RWPE2 (cell line): ENCODE measurements at regions not wholly inside any gene's neighbourhood (a gene's known extent, or its start where the extent isn't known, plus 50 kb on each side); places are given as distances from the start of the nearest gene placed in this dataset.

Experiments
- ATAC-seq: fragments of 200-7000 bp; cut with Tn5 transposase; 3 replicates; pipeline ENCODE4 v1.9.1; 2021; ENCODE audit warnings: low read depth
- DNase-seq: peaks from one replicate; pipeline ENCODE4 v3.0.0-alpha.2; 2020; ENCODE audit warnings: low spot score
- H3K27ac ChIP-seq: fragments of 450-650 bp; 2 replicates; pipeline ENCODE4 v1.5.1; 2017; ENCODE audit warnings: mild to moderate bottlenecking; ENCODE audit not compliant: poor library complexity, severe bottlenecking
- H3K27me3 ChIP-seq: fragments of 250-450 bp; sonication (Bioruptor Pico); 2 replicates; pipeline ENCODE4 v1.5.1; 2021; ENCODE audit warnings: mild to moderate bottlenecking, moderate library complexity; ENCODE audit not compliant: insufficient read depth, poor library complexity, severe bottlenecking
- H3K36me3 ChIP-seq: fragments of 250-450 bp; sonication (Bioruptor Pico); 2 replicates; pipeline ENCODE4 v1.5.1; 2020; ENCODE audit warnings: low read depth, mild to moderate bottlenecking, moderate library complexity
- H3K4me1 ChIP-seq: fragments of 250-450 bp; sonication (Bioruptor Pico); 2 replicates; pipeline ENCODE4 v1.5.1; 2021; ENCODE audit warnings: mild to moderate bottlenecking, moderate library complexity; ENCODE audit not compliant: insufficient read depth, poor library complexity, severe bottlenecking
- H3K4me3 ChIP-seq: fragments of 250-450 bp; sonication (Bioruptor Pico); 2 replicates; pipeline ENCODE4 v1.5.1; 2021; ENCODE audit warnings: mild to moderate bottlenecking, moderate library complexity; ENCODE audit not compliant: severe bottlenecking
- H3K9me3 ChIP-seq: fragments of 250-450 bp; sonication (Bioruptor Pico); 2 replicates; pipeline ENCODE4 v1.5.1; 2021; ENCODE audit warnings: mild to moderate bottlenecking, moderate library complexity; ENCODE audit not compliant: severe bottlenecking
- TF ChIP-seq, protein P1 (sequence below): fragments of 450-650 bp; IDR thresholded peaks from one replicate; pipeline ENCODE4 v1.5.1; 2017; ENCODE audit warnings: mild to moderate bottlenecking, moderate library complexity; ENCODE audit not compliant: poor library complexity, severe bottlenecking

GRCh38 chr5:107291866-107292265 lies 378.9 kb downstream of the EFNA5 start:
- ATAC-seq (no peak), DNase-seq (no peak)
- H3K27me3 ChIP-seq, result no peaks in the 10 kb centered on the region
- H3K4me1 ChIP-seq, result no peaks in the 10 kb centered on the region
- TF ChIP-seq, protein P1, sequence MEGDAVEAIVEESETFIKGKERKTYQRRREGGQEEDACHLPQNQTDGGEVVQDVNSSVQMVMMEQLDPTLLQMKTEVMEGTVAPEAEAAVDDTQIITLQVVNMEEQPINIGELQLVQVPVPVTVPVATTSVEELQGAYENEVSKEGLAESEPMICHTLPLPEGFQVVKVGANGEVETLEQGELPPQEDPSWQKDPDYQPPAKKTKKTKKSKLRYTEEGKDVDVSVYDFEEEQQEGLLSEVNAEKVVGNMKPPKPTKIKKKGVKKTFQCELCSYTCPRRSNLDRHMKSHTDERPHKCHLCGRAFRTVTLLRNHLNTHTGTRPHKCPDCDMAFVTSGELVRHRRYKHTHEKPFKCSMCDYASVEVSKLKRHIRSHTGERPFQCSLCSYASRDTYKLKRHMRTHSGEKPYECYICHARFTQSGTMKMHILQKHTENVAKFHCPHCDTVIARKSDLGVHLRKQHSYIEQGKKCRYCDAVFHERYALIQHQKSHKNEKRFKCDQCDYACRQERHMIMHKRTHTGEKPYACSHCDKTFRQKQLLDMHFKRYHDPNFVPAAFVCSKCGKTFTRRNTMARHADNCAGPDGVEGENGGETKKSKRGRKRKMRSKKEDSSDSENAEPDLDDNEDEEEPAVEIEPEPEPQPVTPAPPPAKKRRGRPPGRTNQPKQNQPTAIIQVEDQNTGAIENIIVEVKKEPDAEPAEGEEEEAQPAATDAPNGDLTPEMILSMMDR, result no peak
- no peak overlapping the region for H3K27ac ChIP-seq
- H3K36me3 ChIP-seq, result no peaks in the 10 kb centered on the region
- no peak overlapping the region for H3K4me3 ChIP-seq
- no peaks in the 10 kb centered on the region for H3K9me3 ChIP-seq

DNA sequence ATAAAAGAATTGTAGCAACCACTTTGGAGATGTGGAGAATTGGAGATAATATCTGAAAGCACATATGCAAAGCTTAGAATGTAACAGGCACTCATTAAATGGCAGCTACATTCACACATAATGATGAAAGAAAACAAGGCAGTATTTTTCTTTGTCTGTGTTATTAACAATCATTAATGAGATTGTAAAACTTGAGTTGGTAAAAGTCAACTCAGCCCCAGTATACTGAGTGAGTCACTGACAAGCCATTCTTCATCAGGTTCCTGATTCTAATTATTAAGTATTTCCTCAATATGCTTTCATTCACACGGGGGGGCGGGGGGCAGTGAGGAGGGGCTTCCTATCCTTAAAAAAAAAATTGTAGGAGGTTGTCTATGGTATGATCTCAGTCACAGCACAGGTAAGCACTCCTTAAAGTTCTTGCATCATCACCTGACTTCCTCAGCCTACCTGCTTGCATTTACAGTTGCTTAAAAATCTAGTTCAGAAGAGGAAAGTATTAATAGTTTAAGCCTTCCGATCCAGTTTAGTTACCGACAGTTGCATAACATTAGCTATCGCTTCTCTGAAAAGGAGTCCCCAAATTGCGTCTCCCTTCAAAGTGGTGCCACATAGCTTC lies 379.8 kb downstream of the EFNA5 start:
- H3K36me3 ChIP-seq, result no peaks in the 10 kb centered on the region
- TF ChIP-seq, protein P1, result no peak
- no peaks in the 10 kb centered on the region for H3K4me1 ChIP-seq
- H3K4me3 ChIP-seq, result no peak overlapping the region
- H3K27ac ChIP-seq, result no peak overlapping the region
- ATAC-seq, result no peak
- no peak for DNase-seq
- no peaks in the 10 kb centered on the region for H3K9me3 ChIP-seq
- H3K27me3 ChIP-seq, result no peaks in the 10 kb centered on the region

- TF ChIP-seq, protein P1, result no peak
- DNase-seq, result no peak
- no peaks in the 10 kb centered on the region for H3K27me3 ChIP-seq
- H3K9me3 ChIP-seq, result no peaks in the 10 kb centered on the region
- ATAC-seq, result no peak
- no peak overlapping the region for H3K4me3 ChIP-seq
- H3K36me3 ChIP-seq, result no peaks in the 10 kb centered on the region
- H3K27ac ChIP-seq, result no peak overlapping the region
- no peaks in the 10 kb centered on the region for H3K4me1 ChIP-seq
Observed at GRCh38 chr5:107289030-107289714, 381.6 kb downstream of the EFNA5 start.

DNA sequence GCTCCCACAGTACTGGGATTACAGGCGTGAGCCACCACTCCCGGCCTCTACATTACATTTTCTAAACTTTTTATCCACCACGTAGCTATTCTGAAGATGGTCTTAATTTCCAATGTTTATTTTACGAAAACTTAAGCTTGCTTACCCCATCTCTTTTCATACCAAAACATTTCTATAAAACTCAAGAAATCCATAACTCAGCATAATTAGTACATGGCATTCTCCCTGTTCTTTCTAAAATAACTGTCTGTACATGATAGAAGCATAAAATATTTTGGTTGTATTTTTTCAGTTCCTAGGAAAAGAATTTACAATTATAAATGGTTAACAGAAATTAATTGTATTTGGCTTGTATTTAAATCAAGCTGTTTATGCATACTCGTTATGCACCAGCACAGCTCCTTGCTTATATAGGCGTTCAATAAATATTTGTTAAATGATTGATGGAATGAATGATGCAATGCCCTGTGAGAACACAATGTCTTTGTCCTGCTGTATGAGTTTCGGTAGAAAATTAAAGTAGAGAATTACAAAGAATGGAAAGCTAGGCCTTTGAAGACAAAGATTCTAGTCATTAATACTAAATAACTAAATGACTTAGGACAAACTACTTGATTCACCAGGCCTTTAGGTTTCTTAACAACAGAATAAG lies 384.2 kb downstream of the EFNA5 start:
- H3K4me1 ChIP-seq, result no peaks in the 10 kb centered on the region
- H3K4me3 ChIP-seq, result no peak overlapping the region
- no peaks in the 10 kb centered on the region for H3K9me3 ChIP-seq
- no peak overlapping the region for H3K27ac ChIP-seq
- H3K27me3 ChIP-seq, result no peaks in the 10 kb centered on the region
- no peaks in the 10 kb centered on the region for H3K36me3 ChIP-seq
- no peak for ATAC-seq
- DNase-seq, result no peak
- TF ChIP-seq, protein P1, result no peak
